HG02885 (cell line): ENCODE measurements at regions not wholly inside any gene's neighbourhood (a gene's known extent, or its start where the extent isn't known, plus 50 kb on each side); places are given as distances from the start of the nearest gene placed in this dataset.
"Not testable (repeated sequence)": the region's sequence is repeated elsewhere in the genome, so short reads cannot be mapped to it uniquely, and the experiment has no call there.

ENCODE experiments used
- ATAC-seq: cut with Tn5 transposase; IDR thresholded peaks from one replicate; pipeline ENCODE4 v1.9.1; 2021; ENCODE audit warnings: mild to moderate bottlenecking; ENCODE audit not compliant: unreplicated experiment, poor library complexity

DNA sequence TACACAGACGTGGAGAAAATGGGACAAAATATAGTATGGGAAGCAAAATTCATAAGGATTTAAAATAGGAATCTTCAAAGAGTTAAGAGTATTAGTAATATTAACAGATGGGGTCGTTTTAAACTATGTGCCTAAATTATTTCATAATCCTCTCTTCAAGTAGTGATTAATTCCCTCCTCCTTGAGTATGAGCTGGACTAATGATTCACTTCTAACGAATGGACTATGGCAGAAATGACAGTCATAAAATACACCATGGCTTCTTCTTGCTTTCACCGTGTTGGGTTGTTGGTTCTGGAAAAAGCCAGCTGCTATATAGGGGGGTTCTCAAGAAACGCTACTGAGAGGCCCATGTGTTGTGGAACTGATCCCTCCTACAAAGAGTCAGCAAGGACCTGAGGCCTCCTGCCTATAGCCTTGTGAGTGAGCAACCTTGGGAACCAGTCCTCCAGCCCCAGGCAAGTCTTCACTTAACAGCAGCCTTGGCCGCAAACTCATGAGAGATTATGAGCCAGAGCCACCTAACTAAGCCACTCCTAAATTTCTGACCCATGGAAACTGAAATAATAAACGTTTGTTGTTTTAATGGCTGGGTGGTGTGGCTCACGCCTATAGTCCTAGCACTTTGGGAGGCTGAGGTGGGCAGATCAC lies 64.8 kb upstream of the ABHD2 start:
- no peak for ATAC-seq

DNA sequence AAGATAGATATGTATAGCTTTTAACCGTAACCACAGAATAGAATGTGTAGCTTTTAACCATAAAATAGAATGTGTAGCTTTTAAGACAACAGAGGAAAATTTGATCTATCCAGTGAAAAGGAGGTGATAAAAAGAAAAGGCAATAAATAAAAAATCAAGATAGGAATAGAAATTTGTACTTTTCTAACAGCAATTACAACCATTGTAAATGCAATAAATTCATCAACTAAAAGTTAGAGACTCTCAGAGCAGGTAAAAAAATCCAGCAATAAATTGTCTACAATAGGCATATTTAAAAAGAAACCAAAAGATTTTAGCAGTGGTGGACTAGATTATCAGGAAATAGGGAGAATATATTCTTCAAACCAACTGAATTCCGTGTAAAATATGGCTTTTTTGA lies 63.8 kb upstream of the ABHD2 start:
- ATAC-seq, result no peak

DNA sequence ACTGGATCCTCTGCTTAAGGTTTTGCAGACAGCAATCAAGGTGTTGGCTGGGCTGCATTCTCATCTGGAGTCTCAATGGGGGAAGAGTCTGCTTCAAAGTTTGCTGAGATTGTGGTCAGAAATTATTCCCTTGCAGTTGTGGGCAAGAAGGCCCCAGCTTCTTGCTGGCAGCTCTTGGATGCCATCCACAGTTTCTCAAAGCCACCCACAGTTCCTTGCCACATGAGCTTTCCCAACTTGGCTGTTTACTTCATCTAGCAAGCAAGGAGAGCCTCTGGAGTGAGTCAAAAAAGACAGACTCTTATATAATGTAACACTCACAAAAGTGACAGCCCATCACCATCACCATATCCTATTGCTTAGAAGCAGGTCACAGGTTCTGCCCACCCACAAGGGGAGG lies 62.1 kb upstream of the ABHD2 start:
- ATAC-seq, result no peak

DNA sequence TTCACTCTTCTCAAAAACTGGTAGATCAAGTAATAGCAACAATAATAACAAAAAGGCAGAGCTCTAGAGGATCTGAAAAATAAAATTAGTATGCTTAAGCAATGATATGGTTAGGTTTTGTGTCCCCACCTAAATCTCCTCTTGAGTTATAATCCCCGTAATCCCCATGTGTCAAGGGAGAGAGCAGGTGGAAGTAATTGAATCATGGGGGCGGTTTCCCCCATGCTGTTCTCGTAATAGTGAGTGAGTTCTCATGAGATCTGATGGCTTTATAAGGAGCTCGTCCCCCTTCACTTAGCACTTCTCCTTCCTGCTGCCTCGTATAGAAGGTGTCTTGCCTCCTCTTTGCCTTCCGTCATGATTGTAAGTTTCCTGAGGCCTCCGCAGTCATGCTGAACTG lies 60.2 kb upstream of the ABHD2 start:
- no peak for ATAC-seq

DNA sequence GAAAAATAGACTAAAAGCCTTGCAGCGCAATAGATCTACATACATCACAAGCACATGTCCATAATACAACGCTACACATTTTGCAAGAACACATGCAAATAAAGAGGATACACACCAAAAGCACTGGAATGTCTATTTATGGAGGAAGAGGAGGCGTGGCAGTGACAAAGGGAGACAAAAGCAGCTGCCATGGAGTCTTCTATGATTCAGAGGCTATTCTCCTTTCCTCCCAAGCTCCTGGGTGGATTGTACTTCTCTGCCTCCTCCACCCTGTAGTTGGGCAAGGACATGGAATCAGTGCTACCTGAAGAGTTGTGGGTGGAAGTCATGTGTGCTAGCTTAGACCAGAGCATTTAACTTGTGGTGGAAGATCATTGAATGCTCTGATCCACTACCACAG lies 57.9 kb upstream of the ABHD2 start:
- ATAC-seq, result no peak

DNA sequence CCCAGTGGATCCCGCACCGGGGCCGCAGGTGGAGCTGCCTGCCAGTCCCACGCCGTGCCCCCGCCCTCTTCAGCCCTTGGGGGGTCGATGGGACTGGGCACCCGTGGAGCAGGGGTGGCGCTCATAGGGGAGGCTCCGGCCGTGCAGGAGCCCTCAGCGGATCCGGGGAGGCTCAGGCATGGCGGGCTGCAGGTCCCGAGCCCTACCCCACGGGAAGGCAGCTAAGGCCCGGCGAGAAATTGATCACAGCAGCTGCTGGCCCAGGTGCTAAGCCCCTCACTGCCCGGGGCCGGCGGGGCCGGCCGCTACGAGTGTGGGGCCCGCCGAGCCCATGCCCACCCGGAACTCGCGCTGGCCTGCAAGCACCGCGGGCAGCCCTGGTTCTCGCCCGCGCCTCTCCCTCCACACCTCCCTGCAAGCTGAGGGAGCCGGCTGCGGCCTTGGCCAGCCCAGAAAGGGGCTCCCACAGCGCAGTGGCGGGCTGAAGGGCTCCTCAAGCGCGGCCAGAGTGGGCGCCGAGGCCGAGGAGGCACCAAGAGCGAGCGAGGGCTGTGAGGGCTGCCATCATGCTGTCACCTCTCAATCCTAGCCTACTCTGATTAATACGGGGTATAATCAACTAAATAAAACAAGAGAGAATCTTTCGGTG lies 56.5 kb upstream of the ABHD2 start:
- ATAC-seq, result not testable (repeated sequence)

DNA sequence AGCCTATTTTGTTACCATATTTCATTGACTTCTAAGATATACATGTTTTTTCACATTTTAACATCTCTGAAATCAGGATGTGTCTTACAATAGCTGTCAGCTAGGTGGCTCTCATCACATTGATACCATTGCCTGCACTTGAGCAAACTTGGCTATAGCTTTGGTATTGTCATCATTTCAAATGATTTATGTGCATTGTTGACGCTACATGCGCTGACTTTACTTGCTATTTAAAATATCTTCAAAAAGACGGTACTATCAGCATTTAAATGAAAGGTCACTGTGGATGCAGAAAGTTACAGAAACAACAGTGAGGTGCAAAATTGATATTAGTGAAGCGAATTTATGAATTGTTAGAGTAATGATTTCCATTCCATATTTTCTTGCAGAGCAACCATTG lies 54.0 kb upstream of the ABHD2 start:
- no peak for ATAC-seq

DNA sequence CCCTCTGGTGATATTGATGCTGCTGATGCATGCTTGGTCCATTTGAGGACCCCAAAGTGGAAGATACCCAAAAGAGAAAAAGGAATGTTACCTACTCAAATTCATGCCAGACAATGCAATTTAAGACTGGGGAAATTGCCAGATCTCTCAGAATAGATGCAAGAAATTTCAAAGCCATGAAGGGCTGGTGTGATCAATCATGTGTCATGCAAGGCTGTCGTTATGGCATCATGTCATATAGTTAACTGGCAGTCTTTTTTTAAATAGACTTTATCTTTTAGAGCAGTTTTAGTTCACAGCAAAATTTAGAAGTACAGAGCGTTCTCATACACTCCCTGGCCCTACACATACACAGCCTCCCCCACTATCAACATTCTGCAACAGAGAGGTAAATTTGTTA lies 53.1 kb upstream of the ABHD2 start:
- no peak for ATAC-seq

DNA sequence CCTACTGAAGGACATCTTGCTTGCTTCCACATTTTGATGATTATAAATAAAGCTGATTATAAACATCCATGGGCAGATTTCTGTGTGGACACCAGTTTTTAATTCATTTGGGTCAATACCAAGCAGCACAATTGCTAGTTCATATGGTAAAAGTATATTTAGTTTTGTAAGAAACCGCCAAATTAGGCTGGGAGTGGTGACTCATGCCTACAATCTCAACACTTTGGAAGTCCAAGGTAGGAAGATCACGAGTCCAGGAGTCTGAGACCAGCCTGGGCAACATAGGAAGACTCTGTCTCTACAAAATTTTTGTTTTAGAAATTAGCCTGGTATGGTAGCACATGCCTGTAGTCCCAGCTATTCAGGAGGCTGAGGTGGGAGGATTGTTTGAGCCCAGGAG lies 52.6 kb upstream of the ABHD2 start:
- ATAC-seq, result no peak

DNA sequence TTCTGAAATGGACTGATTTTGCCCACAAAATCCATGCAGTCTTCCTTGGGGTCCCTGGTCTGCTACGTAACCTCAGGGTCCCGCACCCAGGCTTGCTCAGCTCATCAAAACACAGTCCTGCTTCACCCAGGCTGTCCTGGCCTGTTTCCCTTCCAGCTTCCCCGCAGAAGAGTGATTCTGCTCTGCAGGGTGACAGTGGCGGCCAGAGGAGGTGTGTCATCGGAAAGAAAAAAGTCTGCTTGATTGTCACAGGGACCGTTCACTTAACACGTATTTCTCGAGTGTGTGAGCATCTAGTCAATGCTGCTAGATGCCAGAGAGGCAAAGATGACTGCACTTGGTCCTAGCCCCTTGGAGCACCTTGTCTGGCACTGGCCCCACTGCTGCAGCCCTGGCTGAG lies 50.1 kb upstream of the ABHD2 start:
- no peak for ATAC-seq
